ENCODE measurements at regions not wholly inside any gene's neighbourhood (a gene's known extent, or its start where the extent isn't known, plus 50 kb on each side); places are given as distances from the start of the nearest gene placed in this dataset.
"Not testable (repeated sequence)": the region's sequence is repeated elsewhere in the genome, so short reads cannot be mapped to it uniquely, and the experiment has no call there.

DNA sequence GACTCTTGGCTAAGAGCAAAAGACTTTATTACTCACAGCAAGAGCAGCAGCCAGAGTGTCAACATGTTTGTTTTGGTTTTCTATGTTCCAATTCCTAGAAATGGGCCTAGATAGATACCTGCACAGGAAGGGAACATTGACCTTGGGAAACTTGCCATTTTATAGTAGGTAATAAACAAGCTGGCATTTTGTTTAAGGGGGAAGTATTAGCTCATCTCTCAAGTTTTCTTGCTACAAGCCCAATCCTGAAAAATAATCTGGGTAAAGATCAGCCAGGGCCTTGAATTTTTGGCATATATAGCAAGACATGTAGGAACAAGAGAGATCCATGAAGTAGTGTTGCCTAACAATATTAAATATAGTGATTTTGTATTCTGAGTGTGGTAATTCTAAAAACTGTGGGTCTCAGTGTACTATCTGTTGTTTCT lies 51.4 kb upstream of the RGL1 start:
- DNase-seq, result no peak

DNA sequence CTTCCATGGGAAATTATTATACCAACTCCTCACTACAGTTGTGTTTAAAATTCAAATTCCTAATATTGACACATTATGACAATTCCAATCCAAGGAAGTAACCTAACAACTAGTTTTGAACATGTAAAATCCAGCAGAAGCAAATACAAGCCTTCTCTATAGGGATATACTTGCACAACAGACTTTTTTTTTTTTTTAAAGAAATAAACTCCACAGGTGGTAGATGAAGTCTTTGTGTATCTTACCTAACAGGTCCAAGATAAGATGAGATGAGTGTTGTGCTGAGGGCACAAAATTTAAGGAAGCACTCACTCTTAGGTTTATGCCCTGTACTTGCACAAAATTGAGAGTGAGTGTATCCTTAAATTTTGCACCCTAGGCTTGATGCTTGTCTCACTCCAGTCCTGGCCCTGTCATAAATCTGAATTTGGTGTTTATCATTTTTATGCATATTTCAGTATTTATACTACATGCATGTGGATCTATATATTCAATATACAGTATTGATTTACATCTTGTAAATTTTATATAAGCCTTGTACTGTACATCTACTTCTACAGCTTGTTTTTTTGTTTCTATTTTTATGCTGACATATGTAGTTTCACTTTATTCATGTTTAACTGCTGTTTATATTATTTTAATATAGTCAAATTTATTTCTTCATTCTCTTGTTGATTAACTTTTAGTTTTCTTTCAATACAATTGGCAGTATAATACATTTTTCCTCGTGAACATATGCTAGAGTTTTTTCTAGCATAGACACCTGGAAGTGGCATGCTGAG lies 60.6 kb upstream of the RGL1 start:
- no peak for DNase-seq

DNA sequence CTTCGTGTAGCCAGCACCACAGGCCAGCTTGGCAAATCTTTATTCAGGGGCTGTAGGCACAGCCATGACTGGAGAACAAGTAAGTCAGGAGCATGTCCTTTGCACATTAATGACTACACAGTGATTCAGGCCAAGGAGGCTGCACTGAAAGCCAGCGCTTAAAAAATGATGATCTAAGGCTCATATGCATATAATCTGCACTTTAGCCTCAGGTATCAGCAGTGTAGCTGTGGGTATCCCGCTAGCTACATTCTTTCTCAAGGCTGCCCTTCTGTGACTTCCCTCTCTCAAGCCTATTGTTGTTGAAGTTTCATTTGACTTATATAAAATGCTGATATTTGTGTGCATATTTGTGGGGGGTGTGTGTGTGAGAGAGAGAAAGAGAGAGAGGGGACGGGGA lies 62.6 kb upstream of the RGL1 start:
- no peak for DNase-seq

DNA sequence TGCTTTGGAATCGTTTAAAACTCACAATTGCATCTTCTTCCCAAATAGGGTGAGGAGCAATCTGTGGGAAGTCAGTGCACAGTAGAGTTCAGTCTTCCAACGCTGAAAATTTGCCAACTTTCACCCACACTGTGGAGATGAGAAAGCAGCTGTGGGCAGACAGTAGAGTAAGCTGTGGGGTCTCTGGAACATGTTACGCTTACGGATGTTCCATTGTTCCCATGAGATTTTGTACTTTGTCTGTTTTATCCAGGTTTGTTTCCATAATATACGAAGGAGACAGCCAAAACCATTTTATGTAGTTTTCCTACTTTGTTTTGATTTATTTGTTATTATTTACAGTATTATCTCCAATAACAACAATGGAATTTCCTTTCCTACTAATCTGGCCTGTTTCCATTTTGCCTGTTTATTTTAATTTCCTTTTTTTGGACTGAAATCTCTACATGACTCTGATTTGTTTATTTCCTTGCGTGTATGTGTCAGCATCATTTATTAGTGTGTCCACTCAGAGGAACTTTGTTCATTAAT lies 65.1 kb upstream of the RGL1 start:
- DNase-seq, result peak; percentile 28

DNA sequence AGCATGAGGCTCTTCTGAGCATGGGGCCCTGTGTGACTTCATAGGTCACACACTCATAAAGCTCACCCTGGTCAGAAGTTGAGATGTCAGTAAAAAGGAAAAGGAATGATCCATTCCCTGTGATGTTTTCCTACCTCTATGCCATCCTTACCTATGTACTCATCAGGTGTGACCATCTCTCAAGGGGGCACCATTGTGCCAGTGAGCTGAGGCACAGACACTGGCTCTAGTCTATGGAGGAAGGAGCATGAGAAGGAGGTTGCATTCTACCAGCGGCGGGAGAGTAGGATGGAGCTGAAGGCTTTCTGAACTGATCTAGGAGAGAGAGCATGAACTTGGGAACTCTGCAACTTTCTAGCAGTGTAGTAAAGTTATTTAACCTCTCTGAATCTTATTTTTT lies 65.8 kb upstream of the RGL1 start:
- no peak for DNase-seq

DNA sequence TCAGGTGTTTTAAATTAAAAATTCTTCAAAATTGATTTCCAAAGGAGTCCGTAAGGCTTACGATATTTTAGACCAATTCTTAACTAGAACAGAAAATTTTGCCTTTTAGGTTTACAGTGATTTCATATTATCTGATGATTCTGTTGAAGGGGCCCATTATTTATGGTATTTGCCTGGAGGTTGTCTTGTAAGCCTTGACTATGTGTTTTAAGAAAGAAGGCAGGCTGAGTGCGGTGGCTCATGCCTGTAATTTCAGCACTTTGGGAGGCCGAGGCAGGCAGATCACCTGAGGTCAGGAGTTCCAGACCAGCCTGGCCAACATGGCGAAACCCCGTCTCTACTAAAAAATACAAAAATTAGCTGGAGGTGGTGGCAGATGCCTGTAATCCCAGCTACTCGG lies 67.0 kb upstream of the RGL1 start:
- not testable (repeated sequence) for DNase-seq

DNA sequence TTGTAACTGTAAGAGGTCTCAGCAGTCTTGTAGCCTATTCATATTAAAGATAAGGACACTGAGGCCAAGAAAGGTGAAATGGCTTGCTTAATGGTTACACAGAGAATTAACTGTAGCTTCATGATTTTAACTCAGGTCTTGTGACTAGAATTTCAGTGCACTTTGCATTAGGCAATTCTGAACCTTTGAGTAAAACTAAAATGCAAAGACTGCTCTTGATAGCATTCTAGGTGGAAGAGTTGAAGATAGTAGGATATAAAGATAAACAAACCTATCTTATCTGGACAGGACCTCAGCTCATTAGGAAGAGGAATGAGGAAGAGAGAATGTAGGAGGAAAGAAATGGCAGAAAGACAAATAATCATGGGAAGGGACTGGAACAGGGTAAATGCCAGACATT lies 68.6 kb upstream of the RGL1 start:
- DNase-seq, result no peak

DNA sequence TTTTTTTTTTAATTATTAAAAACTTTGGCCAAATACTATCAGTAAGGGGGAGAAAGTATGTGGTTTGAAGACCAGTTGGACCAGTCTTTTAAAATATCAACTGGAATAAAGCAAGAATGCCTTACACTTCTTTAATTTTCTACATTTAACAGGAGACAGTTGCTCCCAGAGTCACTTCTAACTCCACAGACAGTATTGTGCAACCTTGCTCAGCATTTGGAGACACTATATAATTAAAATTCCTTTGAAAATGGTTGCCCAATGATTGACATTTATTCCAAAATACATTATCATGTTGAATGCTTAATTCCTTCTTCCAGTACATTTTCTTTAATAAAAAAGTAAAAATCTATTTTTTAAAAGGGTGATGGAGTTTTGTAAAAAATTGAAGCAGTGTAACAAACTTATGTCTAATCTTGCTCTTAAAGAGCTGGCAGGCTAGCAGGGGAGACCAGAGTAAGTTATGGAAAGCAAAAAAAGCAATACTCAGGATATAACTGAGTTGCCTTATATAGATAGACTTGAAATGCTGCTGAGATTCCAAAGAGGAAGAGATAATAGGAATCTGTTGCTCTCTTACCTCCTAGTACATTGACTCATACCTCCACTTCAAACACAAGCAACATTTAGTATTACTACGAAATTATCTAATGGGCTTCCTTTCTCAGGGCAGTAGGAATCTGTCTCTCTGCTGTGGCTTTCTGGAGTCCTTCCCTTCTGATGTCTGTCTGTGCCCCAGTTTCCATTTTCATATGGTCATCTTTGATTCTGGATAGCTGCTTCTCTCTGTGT lies 69.7 kb upstream of the RGL1 start:
- no peak for DNase-seq

DNA sequence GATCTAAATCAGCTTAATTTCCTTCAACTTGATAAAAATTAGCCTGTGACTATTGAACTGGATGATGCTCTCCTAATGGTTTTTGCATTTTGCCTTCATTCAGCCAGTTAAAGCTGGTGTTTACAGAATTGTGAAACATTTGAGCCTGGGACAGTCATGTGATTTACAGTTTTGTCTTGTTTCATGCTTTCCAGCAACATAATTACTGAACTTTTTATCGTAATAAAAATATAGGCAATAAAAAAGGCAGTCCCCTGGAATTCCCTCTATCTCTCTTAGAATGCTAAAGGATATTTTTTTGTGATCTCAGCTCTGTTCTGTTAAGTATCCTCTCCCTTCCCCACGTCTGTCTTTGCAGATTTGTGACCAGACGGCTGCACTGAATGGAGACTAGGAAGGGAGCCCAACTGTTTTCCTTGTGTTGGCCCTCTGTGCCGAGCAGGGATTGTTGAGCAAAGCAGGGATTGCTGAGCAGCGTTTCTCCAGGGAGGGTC lies 70.3 kb upstream of the RGL1 start:
- DNase-seq, result peak; percentile 70

DNA sequence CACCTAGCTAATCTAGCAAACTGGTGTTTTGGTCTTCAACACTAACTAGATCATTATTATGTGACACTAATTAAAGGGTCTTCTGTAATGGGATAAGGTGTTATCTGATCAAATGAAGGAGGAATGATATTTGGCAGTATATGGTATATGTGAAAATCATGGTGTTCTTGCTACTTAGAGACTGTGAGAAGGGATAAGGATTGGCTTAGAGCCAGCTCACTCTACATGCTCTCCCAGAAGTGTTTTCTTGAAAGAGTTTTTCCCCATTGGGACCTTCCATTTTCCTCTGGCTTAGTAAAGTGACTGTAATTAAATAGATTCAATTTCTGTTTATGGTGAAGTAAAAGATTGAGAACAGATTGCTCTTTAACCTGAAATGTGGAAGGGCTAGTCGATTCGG lies 71.2 kb upstream of the RGL1 start:
- DNase-seq, result peak; percentile 54

DNA sequence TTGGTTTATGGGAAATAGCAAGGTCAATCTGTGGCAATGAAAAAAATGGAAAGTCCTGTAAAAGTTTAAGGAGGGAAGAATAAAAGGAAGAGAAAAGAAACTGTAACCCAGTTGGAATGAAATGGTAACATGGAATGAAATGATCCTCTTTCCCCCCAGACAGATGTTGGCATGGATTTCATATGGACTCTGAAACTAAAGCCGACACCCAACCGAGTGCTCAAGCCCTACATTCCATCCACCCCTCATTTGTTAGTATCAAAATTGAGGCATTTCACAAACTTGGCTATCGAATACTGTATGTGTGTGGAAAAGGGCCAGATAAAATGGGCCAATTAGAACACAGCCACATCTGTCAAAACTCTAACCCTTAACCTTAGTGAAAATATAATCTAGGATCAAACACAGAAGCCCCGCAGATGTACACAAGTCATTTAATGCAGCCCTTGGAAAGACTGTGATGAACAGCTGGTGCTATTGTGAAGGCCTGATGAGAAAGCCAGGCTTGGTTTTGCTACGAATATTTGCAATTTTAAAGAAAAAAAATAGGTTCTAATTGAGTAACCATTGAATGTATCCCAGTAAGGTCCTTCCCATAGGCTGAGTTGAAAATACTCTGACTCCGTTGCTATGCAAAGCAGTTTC lies 72.6 kb upstream of the RGL1 start:
- peak; percentile 47 for DNase-seq

DNA sequence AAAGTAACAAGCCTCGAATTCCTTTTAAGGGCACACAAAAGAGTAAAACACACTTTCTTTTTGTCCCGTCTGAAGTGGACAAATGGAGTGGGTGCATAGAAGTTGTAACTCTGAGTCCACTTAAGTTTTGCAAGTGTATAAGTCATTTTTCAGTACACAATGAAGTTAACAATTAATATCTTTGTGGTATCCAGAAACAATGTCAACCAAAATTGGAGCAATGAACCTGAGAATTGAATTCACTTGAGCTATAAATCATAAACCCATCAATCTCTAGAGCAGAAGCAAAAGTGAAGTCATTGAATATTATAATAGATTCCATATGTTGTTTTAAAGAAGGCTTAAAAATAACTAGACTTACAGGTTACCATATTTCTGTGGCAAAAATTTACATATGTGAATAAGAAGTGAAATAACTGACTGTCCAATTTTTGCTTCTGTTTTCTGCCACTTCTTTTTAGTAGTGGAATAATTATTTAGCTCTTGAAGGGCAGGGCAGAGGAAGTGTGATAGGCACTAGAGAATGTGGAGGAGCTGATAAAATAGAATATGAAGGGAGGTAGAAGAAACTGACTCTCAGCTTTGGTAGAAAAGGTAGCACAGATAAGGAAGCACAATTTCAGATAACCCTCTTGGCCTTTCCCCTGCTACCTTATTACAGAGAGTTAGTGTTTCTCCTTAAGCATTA lies 73.9 kb upstream of the RGL1 start:
- DNase-seq, result no peak

DNA sequence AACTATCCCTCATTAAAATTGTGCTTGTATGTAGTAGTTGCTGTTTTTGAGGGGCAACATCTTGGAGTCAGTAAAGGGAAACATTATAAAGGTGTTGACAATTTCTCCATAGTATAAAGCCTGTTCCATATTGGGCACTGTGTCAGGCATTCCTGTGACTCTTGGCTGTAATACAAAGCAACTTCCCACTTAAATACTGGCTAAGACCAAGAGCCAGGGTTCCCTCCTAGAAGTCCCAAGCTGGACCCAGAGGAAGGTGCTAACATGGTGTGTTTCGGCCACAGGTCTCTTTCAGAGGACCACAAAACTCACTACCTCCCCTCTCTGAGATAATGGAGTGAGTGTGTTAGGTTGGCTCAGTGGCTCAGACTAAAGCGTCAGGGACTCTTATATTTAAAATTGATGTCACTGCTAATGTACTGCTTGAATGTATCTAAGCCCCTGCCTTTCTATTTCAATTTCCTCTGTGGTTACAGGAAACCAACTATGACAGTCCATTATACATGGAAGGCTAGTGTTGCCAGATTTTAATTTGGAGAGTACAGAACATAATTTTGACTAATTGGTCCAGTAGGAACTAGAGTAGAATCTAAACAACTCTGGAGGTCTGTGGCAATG lies 74.7 kb upstream of the RGL1 start:
- DNase-seq, result peak; percentile 43

DNA sequence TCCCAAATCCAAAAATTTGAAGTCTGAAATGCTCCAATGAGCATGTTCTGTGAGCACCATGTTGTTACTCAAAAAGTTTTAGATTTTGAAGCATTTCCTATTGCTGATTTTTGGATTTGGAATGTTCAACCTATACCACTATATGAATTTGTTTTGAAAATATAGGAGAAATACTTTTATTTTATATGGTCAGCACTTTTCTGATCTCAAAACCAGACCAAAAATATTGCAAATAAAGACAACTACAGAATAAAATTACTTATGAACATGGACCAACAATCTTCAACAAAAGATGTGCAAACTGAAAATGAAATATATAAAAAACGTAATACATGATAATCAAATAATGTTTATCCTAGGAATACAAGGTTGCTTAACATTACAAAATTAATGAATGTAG lies 73.7 kb upstream of the APOBEC4 start:
- DNase-seq, result no peak

DNA sequence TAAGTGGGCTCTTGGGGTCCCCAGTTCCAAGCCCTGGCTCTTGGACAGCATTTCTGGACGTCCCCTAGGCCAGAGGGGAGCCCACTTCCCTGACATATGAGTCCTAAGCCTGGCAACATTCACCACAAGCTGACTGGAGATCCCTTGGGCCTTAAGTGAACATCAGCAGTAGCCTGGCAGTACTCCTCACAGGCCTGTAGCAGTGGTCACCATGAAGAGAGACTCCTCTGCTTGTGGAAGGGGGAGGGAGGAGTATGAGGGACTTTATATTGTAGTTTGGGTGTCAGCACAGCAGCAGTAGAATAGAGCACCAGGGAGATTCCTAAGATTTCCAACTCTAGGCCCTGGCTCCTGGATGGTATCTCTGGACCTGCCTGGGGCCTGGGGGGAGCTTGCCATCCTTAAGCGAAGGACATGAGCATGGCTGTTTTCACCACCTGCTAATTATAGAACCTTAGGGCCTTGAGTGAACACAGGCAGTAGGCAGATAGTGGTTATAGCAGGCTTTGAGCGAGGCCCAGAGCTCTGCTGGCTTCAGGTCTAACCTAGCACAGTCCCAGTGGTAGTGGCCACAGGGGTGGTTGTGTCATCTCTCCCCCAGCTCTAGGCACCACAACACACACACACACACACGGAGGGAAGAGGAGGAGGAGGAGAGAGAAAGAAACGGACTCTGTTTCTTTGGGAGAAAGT lies 71.4 kb upstream of the APOBEC4 start:
- no peak for DNase-seq

DNA sequence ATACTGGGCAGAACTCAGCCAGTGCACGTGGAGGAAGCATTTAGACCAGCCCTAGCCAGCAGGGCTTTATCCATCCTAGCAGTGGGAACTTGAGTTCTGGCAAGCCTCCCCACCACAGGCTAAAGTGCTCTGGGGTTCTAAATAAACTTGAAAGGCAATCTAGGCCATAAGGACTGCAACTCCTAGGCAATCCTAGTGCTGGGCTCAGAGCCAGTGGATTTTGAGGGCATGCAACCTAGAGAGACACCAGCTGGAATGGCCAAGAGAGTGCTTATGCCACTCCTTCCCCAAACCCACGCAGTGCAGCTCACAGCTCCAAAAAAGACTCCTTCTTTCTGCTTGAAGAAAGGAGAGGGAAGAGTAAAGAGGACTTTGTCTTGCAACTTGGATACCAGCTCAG lies 70.5 kb upstream of the APOBEC4 start:
- DNase-seq, result no peak

DNA sequence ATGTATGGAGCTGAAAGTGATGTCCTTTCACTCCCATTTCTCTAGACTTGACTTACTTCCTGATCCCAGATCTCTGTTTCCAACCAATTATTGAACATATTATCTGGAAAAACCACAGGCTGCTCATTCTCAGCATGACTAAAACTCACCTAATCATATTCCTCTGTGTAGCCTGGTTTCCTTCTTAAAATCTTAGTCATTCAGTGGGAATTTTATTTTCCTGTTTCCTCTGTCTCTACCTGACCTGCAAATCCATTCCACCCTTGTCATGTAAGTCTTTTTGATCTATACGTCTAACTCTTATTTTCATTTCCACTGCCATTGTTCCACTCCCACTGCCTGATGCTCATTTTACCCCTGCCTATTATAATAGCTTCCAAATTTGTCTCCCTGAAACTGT lies 67.9 kb upstream of the APOBEC4 start:
- DNase-seq, result no peak

DNA sequence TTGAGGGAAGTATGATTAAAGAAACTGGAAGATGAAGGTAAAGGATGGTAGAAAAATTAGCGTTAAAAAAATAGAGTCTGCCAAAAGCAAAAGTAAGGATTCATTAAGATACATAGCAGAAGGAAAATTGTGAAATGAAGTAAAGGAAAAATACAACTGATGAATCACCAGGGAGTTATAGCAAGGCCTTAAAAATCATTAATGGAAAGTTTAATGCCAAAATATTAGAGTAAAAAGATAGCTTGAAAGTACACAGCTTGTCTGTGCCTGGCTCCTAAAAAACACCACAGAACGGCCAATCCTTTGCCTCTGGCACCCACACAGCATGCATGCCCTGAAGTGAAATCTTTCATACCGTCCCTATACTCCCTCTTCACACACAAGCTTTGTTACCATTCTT lies 66.9 kb upstream of the APOBEC4 start:
- DNase-seq, result no peak

DNA sequence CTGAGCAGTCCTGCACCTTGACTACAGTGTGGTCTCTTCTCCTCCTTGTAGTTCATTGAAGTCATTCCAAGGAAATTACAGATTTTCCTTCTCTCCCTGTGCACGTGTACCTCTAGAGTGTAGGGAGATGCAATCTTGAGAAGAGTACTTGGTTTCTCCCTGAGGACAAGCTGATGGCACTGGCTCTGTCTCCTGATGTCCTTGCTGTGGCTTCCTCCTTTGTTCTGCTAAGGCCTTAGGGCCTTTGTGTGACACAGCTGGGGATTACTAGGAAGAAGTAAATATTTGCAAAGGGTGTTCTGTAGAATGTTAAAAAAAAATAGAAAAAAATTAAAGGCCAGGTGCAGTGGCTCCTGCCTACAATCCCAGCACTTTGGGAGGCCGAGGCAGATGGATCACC lies 66.2 kb upstream of the APOBEC4 start:
- DNase-seq, result no peak

DNA sequence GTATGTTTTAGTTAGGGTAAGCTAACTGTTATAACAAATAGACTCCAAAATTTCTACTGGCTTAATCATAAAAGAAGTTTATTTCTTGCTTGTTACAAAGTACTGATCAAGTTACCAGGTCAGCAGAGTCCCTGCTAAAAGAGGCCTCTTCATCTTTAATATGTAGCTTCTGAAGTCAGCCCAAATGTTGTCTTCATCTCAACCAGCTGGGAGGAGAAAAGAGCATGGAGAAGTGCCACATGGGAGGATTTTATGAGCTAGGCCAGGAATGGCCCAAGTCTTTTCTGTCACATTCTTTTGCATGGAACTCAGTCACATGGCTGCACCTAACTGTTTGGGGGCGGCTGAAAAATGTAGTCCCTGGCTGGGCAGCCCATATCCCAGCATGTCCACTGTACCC lies 63.2 kb upstream of the APOBEC4 start:
- no peak for DNase-seq

DNA sequence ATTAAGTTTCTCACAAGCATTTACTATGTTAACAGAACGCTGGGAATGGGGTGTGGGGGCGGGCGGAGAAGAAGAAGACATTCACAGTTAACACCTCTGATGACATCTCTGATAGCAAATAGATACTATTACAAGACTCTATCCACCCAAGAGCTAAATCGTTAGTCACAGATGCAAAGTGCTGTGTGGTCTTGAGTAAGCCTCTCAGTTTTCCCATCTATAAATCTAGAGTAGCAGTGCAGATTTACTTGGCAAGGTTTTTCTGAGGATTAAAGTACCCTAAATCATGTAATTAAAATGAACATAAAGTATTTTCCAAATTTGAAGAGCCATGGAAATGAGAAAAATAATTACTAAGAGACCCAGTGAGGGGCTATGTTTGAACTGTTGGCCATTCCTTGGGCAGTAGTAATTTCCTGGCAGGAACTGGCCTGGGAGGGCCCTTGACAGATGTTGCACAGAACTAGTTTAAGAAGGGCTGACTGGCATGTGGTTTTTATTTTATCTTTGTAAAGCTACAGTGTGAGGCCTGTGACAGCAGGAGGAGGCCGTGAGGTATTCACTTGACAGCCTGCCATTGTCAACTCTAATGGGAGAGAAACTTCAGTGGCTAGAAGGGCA lies 58.7 kb upstream of the APOBEC4 start:
- DNase-seq, result peak; percentile 68

Data from eye (tissue), 1 donor.